NCI-H748 treated with DMSO at 0.1 percent for 48 hours (cell line): ENCODE measurements at regions not wholly inside any gene's neighbourhood (a gene's known extent, or its start where the extent isn't known, plus 50 kb on each side); places are given as distances from the start of the nearest gene placed in this dataset.
"Not testable (repeated sequence)": the region's sequence is repeated elsewhere in the genome, so short reads cannot be mapped to it uniquely, and the experiment has no call there.

Experiments
- DNase-seq: peaks from one replicate; lab custom pipeline; 2025; lab: John Stamatoyannopoulos, UW

DNA sequence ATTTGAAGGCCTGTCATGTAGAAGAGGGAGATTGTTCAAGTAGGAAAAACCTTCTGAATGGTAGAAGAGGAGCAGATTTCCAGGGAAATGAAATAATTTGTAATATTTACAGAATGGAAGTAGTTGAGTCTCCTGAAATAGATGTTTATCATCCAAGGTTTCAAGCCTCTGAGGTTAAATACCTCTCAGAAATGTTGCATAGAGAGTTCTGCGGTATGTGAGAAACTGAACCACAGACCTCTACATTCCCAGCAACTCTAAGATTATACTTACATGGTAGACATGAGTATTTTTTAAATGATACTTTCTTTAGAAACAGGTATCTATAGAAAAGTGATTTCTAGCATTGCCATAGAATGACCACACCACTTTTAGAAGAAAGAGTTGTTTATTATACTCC is 379.8 kb upstream of the FANCL start:
- no peak for DNase-seq

DNA sequence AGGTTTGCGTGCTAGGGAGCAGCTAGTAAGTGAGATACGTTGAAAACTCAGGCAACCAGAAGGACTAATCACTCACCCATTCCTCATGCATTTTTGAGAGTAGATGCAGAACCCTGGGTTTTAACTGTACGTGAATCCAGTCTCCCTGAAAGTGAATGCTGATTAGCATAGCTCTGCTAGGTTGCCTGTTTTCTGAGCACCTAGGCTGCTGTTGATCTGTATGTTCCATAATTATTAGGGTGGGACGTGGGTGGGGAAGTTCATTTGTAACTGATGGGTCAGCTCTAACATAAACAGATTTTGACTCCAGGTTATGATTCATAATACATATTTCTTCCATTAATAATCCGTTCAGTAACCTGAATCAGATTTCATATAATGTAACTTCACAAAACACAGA is 379.0 kb upstream of the FANCL start:
- no peak for DNase-seq

DNA sequence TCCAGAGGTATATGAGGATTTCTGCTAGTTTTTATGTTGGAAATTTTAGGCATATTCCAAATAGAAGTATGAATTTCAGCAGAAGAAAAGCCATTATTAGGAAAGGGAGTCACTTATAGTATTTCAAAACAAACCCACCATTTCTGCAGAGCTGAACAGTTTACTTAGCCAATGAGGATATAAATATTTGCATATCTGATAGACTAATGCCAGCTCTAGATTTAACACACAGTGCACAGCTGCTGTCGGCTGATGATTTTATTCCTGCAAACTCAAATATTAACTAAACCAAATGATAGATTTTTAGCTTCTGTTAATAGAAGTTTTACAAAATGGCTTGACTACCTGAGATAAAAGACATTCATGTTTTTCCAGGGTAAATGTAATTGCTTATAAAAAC is 375.8 kb upstream of the FANCL start:
- no peak for DNase-seq

DNA sequence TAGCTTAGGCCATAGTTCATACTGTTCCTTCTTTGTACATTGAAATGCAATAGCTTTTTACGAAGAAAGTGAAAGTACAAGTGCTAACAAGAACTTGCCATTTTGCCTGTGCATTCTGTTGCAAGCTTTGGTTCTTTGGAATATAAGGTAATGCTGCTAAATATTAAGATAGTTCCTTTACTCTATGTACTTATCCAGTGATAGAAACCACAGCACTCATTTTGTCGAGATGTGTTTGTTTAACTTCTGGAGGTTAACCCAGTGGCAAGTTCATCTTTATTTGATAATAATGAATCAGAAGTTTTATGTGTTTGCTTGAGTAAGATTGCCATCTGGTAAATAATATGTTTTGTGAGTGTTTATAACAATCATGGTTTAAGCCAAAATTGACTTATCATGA is 373.1 kb upstream of the FANCL start:
- DNase-seq: peak; percentile 43

DNA sequence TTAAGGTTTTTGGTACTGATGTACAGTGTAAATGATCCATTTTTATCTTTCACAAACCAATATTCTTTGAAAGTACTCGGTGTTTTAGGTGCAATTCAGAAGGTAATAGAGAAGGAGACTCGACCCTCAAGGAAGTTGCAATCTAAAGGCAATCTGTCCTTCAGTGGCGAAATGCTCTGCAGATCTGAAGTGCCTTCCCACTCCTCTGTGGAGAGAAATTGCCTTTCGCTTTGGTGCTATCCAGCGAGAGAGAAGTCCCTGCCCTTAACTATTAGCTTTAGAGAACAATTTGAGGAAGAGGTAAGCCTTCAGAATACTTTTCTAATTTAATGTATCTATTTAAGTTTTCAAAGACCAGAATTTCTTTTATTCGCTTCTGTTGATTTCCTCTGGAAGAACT is 371.8 kb upstream of the FANCL start:
- no peak for DNase-seq

DNA sequence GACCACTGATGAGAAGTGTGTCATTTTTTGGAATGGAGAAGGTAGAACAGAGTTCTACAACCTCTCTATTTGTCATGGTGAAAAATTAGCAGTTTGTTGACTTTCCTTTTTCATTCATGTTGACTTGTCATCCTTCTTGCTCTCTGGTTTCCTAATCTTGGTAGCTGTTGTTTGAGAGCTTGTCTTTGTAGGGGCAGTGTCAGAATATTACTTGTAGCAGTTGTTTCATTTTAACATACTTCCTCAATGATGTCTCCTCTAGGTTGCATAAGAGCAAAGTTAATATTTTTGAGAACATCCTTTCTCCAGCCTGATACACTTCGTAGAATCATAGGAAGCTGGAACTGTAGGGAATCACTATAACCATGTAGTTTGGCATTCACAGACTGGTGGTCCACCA is 368.2 kb upstream of the FANCL start:
- DNase-seq: no peak

DNA sequence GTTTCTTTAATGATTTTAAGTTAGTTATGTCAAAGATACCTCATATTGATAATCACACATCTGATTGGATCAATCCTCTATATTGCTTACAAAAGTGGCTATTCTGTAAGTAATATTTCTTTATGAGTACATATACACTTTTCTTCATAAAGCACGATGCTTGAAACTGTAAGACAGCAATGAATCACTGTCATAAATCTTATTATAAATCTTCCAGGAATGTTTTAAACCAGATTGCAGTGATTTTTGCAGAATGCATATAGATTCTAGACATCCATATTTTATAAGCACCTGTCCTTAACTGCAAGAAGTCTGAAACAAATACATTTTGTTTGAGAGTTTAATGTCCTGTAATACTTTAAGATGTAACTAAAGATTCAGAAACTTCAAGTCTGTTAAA is 367.0 kb upstream of the FANCL start:
- no peak for DNase-seq

DNA sequence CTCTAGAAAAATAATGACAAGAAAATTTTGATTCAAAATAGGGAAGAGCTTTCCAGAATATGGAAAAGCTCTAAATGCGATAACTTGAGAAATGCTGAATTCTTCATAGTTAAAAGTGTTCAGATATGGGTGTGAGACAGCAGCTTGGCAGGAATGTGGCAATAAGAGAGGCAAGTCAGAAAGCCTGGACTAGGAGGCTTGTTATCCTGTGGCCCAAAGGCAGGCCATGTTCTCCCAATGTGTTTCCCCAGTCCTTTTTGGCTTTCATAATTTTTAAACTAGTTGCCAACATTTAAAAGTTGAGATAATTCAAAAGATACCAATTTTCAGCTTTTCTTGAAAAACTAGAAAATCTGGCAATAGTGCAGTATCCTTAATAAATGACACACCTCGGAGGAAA is 366.3 kb upstream of the FANCL start:
- no peak for DNase-seq

DNA sequence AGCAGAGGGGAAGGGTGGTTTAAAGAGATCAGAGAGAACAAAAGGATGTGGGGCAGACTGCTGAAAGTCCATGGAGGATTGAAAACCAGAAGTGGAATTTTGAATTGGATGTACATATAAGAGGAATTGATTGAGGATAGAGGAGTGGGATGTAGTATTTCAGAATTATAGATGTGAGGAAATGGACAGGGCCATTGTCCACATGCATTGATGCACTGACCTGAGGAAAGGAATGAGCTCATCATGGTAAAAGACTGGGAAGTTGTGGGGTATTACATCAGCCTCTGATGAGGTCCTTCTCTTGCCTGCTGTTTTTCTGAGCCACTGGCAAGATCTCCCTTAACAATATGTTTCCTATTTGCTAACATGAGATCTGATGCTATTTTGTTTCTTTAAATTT is 365.7 kb upstream of the FANCL start:
- no peak for DNase-seq

DNA sequence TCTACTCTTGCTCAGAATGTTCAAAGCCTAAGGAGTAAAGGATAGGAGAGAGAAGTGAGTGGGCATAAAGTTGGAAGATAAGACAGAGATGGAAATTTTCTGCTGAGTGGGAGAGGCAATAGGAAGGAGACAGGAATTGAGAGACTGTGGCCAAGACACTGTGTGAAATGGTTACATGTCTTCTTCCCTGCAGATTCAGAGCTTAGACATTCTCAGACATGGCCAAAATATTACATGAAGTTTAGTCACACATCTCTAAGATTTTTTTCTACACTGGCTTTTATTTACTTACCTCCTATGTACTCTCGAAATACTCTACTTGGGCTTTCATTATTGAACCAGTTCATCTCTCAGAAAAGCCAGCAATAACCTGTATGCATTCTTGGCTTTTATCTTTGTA is 363.0 kb upstream of the FANCL start:
- no peak for DNase-seq

DNA sequence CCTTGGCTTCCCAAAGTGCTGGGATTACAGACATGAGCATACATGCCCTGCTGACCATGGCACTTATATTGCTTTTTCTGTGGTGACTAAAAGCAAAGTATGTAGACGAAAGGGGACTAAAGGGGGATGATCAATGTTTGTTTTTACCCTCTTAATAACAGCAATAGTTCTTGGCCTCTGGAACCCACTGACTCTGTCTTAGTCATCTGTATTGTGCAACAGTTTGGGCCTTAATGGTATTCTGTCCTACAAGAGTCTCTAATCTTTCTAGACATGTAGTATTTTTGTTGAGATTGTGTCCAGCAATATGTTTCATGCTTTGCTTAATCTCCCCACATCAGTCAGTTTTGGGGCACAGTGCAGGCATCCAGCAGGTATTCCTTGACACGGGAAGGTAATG is 359.9 kb upstream of the FANCL start:
- DNase-seq: no peak

DNA sequence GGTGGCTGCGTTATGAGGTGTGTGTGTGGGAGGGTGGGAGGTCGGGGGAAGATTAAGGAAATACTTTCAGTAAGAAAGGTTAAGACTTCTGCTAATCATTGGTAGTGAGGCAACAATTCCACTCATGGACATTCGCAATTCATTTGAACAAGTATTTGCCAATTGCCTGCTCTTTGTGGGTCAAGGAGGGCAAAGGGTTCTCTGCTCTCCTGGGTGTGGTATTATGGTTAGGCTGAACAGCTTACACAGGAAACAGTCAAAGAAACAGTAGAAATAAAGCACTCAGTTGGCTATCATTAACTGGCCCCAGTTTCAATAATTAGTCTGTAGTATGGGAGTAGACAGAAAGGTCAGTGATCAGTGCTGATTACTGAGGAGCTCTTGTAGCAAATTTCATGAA is 357.0 kb upstream of the FANCL start:
- DNase-seq: no peak

DNA sequence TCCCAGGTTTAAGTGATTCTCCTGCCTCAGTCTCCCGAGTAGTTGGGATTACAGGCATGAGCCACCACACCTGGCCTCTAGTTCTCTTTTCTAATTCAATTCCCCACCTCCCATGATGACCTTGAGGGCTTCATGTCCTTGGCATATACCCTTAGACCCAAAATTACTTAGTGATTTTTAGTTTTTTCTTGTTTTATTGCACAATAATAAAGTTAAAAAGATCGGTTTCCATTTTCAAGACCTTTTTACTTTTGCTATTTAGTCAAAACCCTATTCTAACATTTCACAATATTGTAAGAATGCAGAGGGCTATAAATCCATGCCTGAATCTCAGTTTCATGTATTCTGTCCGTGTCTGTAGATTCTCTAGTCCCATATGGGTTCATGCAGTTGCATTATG is 354.6 kb upstream of the FANCL start:
- DNase-seq: no peak

DNA sequence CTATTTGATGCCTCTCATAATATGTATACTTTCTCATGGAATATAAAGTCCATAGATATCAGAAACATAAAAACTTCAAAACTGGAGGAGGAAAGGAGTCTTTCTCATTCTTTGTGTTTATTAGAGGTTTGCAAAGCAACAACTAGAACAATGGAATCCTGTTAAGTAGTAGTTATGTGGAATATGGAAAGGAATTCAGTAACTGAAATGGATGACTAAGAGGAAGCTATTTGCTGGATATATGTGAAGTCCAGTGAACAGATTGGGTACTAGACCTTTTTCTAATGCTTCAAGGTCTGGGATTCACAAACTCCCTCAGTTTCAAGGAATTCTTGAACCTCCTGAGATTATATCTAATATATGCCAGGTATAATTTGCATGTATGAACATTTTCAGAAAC is 353.6 kb upstream of the FANCL start:
- no peak for DNase-seq

DNA sequence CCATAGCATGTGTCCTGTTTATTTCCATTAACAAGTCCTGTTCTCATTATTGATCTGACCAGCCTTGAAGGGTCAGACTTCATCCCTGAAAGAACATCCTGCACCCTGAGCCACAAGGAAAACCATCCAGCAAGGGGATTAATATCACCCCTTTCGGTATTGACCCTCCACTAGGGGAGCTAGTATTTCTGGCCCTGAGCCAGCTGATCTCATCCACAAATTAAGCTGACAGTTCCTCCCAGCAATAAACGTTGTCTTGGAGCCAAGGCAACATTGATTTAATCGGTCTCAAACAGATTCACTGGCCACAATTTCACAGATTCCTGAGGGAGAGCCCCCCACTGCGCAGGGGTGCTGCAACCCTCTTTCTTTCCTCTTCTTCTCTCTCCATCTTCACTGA is 353.1 kb upstream of the FANCL start:
- DNase-seq: no peak

DNA sequence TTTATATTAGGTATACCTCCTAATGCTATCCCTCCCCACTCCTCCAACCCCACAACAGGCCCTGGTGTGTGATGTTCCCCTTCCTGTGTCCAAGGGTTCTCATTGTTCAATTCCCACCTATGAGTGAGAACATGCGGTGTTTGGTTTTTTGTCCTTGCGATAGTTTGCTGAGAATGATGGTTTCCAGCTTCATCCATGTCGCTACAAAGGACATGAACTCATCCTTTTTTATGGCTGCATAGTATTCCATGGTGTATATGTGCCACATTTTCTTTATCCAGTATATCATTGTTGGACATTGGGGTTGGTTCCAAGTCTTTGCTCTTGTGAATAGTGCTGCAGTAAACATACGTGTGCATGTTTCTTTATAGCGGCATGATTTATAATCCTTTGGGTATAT is 345.1 kb upstream of the FANCL start:
- not testable (repeated sequence) for DNase-seq

DNA sequence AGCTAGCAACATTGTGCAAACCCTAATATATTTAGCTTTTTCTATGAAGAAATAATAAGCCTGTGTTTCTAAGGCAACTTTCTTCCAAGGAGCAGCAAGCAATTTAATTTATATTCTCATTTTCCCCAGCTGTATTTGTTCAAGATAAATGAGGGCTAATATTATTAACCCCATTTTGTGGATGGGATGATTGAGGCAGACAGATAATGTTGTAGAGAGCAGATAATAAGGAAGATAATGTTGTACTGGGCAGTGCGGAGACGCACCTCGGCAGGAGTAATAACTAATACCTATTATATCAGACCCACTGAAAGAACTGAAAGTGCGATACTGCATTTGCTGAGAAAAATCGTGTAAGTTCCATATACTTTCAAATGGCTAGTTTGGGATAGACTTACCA is 344.1 kb upstream of the FANCL start:
- no peak for DNase-seq

DNA sequence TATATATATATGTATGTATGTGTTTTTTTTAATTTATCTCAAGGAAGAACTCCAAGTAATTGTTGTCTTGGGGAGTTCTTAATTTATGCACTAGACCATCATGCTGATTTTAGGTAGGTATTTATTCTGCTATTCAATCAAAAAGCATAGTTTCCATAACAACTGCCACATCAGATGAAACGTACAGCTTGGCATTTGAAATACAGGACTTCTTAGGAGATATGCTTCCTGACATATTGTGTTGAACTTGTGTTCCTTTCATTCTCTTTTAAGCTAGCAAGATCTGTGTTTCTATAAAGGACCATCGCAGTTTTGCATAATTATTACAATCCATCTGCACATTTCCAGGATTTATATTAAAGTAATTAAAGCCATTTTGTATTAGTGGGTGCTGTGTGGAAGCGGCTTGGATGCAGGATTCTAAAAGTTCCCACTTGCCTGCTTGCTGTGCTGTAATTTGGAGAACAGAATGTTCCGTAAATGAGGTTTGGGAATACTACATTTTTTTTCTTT is 343.5 kb upstream of the FANCL start:
- no peak for DNase-seq

DNA sequence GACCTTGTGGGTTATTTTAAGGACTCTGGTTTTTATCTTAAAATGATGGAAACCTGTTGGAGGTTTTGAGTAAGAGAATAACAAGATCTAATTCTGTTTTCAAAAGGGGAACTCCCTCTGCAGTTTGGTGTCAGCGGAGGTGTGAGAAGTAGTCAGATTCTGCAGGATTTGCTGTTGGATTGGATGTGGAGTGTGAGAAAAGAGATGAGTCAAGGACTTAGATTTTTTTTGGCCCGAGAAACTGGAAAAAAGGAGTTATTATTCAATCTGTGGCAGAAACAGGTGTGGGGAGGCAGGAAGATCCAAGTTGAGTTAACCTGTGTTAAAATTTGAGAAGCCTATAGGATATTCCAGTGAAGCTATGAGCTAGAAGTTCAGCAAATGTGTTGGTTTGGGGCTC is 337.2 kb upstream of the FANCL start:
- no peak for DNase-seq

DNA sequence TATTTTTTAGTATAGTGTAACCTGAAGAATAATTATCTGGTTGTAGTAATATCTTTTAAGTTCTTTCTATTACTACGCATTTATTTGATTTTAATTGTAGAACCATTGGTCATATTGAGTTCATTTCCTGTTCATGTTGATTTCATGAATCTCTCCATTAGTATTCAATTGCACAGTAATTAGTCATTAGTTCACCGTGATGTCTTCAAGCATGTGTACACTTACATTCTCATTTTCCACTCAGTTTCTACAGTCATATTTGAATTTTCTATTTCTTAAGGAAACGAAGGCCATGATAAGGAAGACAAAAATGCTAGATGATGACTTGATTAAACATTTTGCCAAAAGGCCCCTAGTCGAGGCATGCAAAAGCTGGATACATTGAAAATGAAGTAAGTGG is 333.7 kb upstream of the FANCL start:
- DNase-seq: no peak

DNA sequence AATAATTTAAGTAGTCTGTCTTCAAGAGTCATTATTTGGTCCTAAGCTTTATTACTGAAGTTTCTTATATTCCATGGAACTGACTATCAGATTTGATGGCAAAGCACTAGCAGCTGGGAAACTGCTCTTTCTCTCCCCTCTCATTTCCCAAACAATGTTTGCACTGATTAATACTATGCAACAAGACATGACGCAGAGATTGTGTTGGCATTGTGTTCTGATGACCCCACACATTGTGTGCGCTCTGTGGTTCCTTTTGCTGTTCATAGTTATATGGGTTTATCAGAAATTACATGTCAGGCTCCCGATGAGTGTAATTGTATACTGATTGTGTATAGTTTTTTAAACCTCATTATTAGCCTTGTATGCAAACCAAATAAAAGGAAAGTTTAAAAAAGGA is 331.6 kb upstream of the FANCL start:
- DNase-seq: peak; percentile 83

DNA sequence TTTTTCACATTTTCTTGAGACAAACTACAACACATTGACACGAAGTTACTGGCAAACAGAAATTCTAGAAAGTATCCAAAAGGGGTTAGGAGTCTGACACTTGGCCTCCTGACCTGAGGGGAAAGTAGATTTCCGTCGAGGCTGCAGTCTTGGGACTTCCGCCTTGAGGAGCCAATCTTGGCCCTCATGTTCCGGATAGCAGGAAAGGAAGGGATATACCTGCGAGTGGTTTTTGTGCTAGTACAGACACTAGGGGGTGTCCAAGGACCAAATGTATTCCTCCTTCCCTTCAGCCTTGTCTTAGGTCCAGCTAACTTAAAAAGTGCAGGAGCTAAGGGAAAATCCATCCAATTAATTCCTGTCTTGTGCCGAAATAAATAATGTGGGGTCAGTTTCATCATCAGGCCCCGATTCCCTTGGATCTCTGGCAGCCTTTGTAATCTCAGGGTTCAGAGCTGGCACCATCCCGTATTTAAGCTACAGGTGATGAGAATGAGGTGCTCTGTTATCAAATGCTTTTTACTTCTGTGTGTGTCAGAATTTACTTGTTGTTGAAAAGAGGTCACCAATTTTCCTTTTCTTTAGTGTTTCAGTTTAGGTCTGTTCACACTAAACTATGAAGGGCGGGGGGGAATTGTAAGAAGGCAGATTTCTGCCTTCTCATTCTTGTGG is 330.2 kb upstream of the FANCL start:
- peak; percentile 71 for DNase-seq

DNA sequence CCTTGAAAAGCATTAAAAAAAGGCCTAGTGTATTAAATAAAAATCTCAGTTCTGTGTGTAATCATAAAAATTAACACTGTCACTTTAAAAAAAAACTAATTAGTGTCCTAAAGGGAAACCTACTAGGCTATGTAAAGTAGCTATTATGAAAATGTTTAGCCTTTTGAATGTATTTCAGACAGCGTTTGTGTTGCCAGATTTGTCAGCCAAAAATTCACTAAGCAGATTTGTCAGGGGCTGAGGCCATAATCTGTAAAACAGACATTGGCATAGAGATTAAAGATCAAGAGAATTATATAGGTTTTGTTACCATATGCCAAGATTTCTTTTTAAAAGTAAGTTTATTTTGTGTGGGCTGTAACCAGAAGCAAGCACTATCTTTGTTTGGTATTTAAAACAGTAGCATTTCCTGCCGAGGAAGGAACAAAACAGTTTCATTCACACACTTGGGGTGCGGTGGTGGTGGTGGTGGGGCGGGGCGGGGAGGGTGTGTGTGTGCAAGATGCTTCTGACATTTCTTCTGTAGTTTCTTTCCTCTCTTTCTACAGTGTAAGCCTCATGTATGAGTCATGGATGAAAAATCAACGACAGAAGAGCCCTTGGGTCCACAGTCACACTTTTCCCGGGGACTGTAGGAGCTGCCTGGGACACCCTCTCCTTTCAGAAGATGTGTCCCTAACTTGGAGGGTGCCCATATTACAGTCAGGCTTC is 328.5 kb upstream of the FANCL start:
- DNase-seq: no peak

DNA sequence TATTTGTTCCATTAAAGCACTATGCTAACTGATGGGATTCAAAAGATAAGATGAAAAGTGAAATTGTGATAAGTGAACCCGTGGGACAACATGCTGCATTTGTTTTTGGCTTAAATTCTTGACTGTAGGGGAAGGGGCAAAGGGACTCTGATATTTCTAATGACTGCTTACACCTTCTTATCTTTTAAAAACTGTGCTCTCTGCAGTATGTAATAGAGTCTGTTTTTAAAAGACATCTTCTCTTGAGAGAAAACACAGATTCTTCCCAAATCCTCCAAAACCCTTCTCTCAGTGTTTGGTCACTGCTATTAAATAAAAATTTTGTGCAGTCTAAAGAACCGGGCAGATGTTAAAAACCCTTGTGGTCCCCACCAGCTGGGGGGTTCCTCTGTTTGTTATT is 327.8 kb upstream of the FANCL start:
- DNase-seq: no peak
